Stimulated activated CD4-positive, alpha-beta T cell treated with anti-CD3 and anti-CD28 coated beads, Interleukin-12 subunit alpha, Interleukin-12 subunit beta, amount 100 ng/mL, for 24 hours (primary cell): ENCODE measurements at regions not wholly inside any gene's neighbourhood (a gene's known extent, or its start where the extent isn't known, plus 50 kb on each side); places are given as distances from the start of the nearest gene placed in this dataset.
"Not testable (repeated sequence)": the region's sequence is repeated elsewhere in the genome, so short reads cannot be mapped to it uniquely, and the experiment has no call there.

Experiments used
- DNase-seq, 2 experiments: peaks; one replicate each; pipeline ENCODE4 v3.0.0-alpha.2; 2020; ENCODE audit warnings: low read depth in 2 of 2

- DNase-seq = no peak
These were observed 154.1 kb downstream of the SH3BP4 start for GRCh38 chr2:235105821-235106359.

- no peak for DNase-seq
These were observed 155.2 kb downstream of the SH3BP4 start for GRCh38 chr2:235106874-235107639.

- DNase-seq = no peak
These were observed 155.8 kb downstream of the SH3BP4 start for GRCh38 chr2:235107640-235107951.

- not testable (repeated sequence) for DNase-seq
These were observed 157.7 kb downstream of the SH3BP4 start for GRCh38 chr2:235109561-235109960.

- DNase-seq = no peak
These were observed 160.5 kb downstream of the SH3BP4 start for GRCh38 chr2:235112365-235112764.

- DNase-seq = no peak
These were observed 162.0 kb downstream of the SH3BP4 start for GRCh38 chr2:235113854-235114253.

GRCh38 chr2:235114286-235114685 is 162.5 kb downstream of the SH3BP4 start:
- no peak for DNase-seq

- DNase-seq = no peak
These were observed 163.7 kb downstream of the SH3BP4 start for GRCh38 chr2:235115521-235115920.

GRCh38 chr2:235116885-235117492 is 165.2 kb downstream of the SH3BP4 start:
- DNase-seq = no peak

GRCh38 chr2:235126768-235127167 is 175.0 kb downstream of the SH3BP4 start:
- no peak for DNase-seq

GRCh38 chr2:235127931-235128330 is 176.1 kb downstream of the SH3BP4 start:
- no peak for DNase-seq

GRCh38 chr2:235129850-235130249 is 178.0 kb downstream of the SH3BP4 start:
- no peak for DNase-seq

- no peak for DNase-seq
These were observed 179.8 kb downstream of the SH3BP4 start for GRCh38 chr2:235131334-235132305.

- no peak for DNase-seq
These were observed 180.8 kb downstream of the SH3BP4 start for GRCh38 chr2:235132651-235133050.

- DNase-seq = no peak
These were observed 182.0 kb downstream of the SH3BP4 start for GRCh38 chr2:235133837-235134236.

- no peak for DNase-seq
These were observed 182.6 kb downstream of the SH3BP4 start for GRCh38 chr2:235134420-235134819.

GRCh38 chr2:235135195-235135965 is 183.6 kb downstream of the SH3BP4 start:
- no peak for DNase-seq

GRCh38 chr2:235135990-235136561 is 184.3 kb downstream of the SH3BP4 start:
- DNase-seq = peak; percentile 14 to 54

- no peak for DNase-seq
These were observed 186.5 kb downstream of the SH3BP4 start for GRCh38 chr2:235138339-235138738.

GRCh38 chr2:235139956-235140800 is 188.4 kb downstream of the SH3BP4 start:
- no peak for DNase-seq
